ENCODE measurements at regions not wholly inside any gene's neighbourhood (a gene's known extent, or its start where the extent isn't known, plus 50 kb on each side); places are given as distances from the start of the nearest gene placed in this dataset.
"Not testable (repeated sequence)": the region's sequence is repeated elsewhere in the genome, so short reads cannot be mapped to it uniquely, and the experiment has no call there.

DNA sequence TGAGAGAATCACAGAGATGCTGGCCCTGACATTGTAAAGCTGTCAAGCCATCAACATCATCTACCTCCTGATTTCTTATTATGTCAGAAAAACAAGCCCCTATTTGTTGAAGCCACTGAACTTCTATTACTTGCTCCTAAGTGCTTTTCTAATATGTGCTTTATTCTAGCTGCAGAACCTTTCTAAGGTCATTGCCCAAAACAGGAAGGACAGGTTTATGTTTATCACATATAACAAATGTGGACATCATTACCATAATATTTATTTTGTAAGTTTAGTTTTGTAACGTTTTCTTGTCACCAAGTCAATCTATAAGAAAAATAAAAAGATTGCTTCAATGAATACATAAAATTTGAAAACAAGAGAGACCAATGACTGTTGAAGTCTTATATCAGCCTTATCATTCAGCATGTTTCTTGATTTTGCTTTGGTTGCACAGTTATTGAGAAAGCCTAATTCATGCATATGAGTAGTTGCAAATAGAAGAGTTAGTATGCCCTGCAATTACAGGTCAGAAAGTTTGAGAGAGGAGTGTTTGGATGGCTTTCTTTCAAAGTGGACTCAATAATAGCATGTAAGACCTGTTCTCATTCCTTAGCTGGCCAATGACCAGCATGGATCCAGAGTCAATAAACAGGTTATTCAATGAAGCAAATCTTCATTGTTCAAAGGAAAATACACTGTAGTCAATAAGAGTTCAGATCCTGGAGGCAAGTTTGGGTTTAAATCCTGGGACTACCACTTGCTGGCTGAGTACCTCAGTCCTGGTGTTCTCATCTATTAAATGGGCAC lies 84.1 kb downstream of the MAB21L3 start (continued):
- TF ChIP-seq, protein P1, sequence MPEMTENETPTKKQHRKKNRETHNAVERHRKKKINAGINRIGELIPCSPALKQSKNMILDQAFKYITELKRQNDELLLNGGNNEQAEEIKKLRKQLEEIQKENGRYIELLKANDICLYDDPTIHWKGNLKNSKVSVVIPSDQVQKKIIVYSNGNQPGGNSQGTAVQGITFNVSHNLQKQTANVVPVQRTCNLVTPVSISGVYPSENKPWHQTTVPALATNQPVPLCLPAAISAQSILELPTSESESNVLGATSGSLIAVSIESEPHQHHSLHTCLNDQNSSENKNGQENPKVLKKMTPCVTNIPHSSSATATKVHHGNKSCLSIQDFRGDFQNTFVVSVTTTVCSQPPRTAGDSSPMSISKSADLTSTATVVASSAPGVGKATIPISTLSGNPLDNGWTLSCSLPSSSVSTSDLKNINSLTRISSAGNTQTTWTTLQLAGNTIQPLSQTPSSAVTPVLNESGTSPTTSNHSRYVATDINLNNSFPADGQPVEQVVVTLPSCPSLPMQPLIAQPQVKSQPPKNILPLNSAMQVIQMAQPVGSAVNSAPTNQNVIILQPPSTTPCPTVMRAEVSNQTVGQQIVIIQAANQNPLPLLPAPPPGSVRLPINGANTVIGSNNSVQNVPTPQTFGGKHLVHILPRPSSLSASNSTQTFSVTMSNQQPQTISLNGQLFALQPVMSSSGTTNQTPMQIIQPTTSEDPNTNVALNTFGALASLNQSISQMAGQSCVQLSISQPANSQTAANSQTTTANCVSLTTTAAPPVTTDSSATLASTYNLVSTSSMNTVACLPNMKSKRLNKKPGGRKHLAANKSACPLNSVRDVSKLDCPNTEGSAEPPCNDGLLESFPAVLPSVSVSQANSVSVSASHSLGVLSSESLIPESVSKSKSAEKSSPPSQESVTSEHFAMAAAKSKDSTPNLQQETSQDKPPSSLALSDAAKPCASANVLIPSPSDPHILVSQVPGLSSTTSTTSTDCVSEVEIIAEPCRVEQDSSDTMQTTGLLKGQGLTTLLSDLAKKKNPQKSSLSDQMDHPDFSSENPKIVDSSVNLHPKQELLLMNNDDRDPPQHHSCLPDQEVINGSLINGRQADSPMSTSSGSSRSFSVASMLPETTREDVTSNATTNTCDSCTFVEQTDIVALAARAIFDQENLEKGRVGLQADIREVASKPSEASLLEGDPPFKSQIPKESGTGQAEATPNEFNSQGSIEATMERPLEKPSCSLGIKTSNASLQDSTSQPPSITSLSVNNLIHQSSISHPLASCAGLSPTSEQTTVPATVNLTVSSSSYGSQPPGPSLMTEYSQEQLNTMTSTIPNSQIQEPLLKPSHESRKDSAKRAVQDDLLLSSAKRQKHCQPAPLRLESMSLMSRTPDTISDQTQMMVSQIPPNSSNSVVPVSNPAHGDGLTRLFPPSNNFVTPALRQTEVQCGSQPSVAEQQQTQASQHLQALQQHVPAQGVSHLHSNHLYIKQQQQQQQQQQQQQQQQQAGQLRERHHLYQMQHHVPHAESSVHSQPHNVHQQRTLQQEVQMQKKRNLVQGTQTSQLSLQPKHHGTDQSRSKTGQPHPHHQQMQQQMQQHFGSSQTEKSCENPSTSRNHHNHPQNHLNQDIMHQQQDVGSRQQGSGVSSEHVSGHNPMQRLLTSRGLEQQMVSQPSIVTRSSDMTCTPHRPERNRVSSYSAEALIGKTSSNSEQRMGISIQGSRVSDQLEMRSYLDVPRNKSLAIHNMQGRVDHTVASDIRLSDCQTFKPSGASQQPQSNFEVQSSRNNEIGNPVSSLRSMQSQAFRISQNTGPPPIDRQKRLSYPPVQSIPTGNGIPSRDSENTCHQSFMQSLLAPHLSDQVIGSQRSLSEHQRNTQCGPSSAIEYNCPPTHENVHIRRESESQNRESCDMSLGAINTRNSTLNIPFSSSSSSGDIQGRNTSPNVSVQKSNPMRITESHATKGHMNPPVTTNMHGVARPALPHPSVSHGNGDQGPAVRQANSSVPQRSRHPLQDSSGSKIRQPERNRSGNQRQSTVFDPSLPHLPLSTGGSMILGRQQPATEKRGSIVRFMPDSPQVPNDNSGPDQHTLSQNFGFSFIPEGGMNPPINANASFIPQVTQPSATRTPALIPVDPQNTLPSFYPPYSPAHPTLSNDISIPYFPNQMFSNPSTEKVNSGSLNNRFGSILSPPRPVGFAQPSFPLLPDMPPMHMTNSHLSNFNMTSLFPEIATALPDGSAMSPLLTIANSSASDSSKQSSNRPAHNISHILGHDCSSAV (CRISPR knock-in tag; IDR thresholded peaks at IDR 0.05; ENCODE audit: borderline replicate concordance), result no peak

DNA sequence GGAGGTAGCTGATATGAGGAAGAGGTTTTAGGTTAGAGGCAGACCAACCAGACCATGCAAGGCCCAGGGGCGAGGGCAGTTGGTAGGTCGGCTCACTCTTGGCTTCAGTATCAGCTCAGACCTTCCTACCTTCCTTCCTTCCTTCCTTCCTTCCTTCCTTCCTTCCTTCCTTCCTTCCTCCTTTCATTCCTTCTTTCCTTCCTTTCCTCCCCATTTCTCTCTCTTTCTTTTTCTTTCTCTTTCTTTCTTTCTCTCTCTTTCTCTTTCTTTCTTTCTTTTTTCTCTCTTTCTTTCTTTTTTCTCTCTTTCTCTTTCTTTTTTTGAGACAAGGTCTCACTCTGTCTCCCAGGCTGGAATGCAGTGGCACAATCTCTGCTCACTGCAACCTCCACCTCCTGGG lies 89.1 kb downstream of the MAB21L3 start:
- peaks cover 0 to 30% of the 10 kb centered on the region in 2 experiments; a peak in 4 of 5 replicates for H3K27me3 ChIP-seq (ENCODE audit: control insufficient read depth in 1 of 2, insufficient read depth in 2 of 2, low read length in 2 of 2)
- CTCF ChIA-PET (ENCODE audit: low intra/inter-chr PET ratio, low total read pairs); ATAC-seq; FAIRE-seq; DNase-seq (ENCODE audit: low spot score); H3K4me3 ChIP-seq (replicated peaks in 1 of 3; ENCODE audit: insufficient read depth in 1 of 3, low read depth in 2 of 3, low read length in 3 of 3); BruUV-seq (replicated peaks); intact Hi-C loops (cut with micrococcal nuclease; ENCODE audit: unreplicated experiment); POLR2A ChIA-PET; H3K4me2 ChIP-seq (ENCODE audit: low read depth, low read length); H3K9ac ChIP-seq (ENCODE audit: insufficient read depth, low read depth, low read length); H3K36me3 ChIP-seq (replicated peaks in 1 of 2; ENCODE audit: control insufficient read depth in 1 of 2, insufficient read depth in 2 of 2, low read length in 2 of 2); H3K4me1 ChIP-seq (ENCODE audit: insufficient read depth, low read length); H3K27ac ChIP-seq (ENCODE audit: extremely low read length, insufficient read depth, low read length); H2AFZ ChIP-seq (ENCODE audit: low read length); H4K20me1 ChIP-seq (ENCODE audit: insufficient read depth, low read length); H3K9me3 ChIP-seq (ENCODE audit: low read length); H3K79me2 ChIP-seq (ENCODE audit: insufficient read depth, low read length): not testable (repeated sequence)
- WGBS (ENCODE audit: low lambda C conversion rate), result 29% methylated on average over 2 of the region's 2 CpGs
- in situ Hi-C loops (cut with HindIII; ENCODE audit: extremely low pct_ligation_motif_present, low pct_unique_long_range_greater_than_20kb), result loop anchor here (10.0 kb wide), 1 partner anchor 56 kb away; no protein-coding TSS in a partner anchor
